ENCODE measurements at regions not wholly inside any gene's neighbourhood (a gene's known extent, or its start where the extent isn't known, plus 50 kb on each side); places are given as distances from the start of the nearest gene placed in this dataset.

DNA sequence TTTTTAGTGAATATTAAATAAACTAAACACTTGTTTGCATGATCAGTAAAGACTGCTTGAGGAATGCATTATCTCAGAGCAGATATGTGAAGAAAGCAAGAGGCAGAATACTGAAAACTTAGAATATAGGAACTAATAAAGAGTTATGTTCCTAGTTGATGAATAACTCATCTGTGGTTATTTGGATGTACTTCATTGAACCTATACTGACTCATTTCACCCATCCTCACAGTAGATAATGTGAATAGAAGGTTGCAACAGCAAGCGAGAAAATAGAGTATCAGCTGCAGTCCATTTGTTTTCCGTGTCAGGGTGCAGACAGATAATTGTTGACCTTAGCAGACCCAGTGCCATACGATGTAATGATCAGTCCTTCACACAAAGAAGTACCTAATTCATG is 945.7 kb upstream of the LRRTM1 start:
- no peaks in the 10 kb centered on the region for H3K9me3 Mint-ChIP-seq
- no peaks in the 10 kb centered on the region for H3K27me3 Mint-ChIP-seq
- no peak overlapping the region for H3K4me3 Mint-ChIP-seq
- no peaks in the 10 kb centered on the region for H3K36me3 Mint-ChIP-seq
- TF ChIP-seq, protein P1, sequence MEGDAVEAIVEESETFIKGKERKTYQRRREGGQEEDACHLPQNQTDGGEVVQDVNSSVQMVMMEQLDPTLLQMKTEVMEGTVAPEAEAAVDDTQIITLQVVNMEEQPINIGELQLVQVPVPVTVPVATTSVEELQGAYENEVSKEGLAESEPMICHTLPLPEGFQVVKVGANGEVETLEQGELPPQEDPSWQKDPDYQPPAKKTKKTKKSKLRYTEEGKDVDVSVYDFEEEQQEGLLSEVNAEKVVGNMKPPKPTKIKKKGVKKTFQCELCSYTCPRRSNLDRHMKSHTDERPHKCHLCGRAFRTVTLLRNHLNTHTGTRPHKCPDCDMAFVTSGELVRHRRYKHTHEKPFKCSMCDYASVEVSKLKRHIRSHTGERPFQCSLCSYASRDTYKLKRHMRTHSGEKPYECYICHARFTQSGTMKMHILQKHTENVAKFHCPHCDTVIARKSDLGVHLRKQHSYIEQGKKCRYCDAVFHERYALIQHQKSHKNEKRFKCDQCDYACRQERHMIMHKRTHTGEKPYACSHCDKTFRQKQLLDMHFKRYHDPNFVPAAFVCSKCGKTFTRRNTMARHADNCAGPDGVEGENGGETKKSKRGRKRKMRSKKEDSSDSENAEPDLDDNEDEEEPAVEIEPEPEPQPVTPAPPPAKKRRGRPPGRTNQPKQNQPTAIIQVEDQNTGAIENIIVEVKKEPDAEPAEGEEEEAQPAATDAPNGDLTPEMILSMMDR (conservative IDR thresholded peaks at IDR 0.05) = no peak
- H3K27ac Mint-ChIP-seq = no peak overlapping the region
- H3K4me1 Mint-ChIP-seq (ENCODE audit: unreplicated experiment) = peaks cover 5% of the 10 kb centered on the region
- no peak for DNase-seq (ENCODE audit: extremely low spot score, unreplicated experiment)

GRCh38 chr2:81249152-81249551 is 944.6 kb upstream of the LRRTM1 start:
- DNase-seq (ENCODE audit: extremely low spot score, unreplicated experiment) = no peak
- no peak overlapping the region for H3K4me3 Mint-ChIP-seq
- no peaks in the 10 kb centered on the region for H3K9me3 Mint-ChIP-seq
- no peak overlapping the region for H3K27ac Mint-ChIP-seq
- TF ChIP-seq, protein P1 (conservative IDR thresholded peaks at IDR 0.05) = no peak
- no peaks in the 10 kb centered on the region for H3K27me3 Mint-ChIP-seq
- peaks cover 5% of the 10 kb centered on the region for H3K4me1 Mint-ChIP-seq (ENCODE audit: unreplicated experiment)
- no peaks in the 10 kb centered on the region for H3K36me3 Mint-ChIP-seq

DNA sequence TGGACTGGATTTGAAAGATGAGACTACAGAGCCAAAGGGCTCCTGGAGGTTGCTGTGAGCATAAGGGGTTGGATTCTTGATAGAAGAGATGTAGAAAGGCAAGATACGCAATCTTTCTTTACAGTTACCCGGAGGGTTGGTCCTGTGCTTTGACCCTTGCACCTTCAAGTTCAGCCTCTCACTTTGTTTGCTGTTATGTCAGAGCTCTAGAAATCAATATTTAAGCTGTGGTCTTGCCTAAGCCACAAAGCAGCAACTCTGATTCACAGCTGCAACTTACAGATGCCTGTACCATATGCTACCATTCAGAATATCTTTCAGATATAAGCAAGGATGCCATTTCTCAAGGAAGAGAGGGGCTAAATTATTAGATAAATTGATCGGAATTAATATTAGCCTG is 943.1 kb upstream of the LRRTM1 start:
- Mint-ChIP-seq H3K27ac (no peak overlapping the region), H3K36me3 (no peaks in the 10 kb centered on the region), H3K9me3 (no peaks in the 10 kb centered on the region), H3K27me3 (no peaks in the 10 kb centered on the region), H3K4me1 (ENCODE audit: unreplicated experiment) (peaks cover 5% of the 10 kb centered on the region), H3K4me3 (no peak overlapping the region)
- TF ChIP-seq, protein P1 (conservative IDR thresholded peaks at IDR 0.05) = no peak
- DNase-seq (ENCODE audit: extremely low spot score, unreplicated experiment) = no peak

GRCh38 chr2:81242501-81242900 is 937.9 kb upstream of the LRRTM1 start:
- Mint-ChIP-seq H3K9me3 (no peaks in the 10 kb centered on the region), H3K36me3 (no peaks in the 10 kb centered on the region), H3K27ac (no peak overlapping the region), H3K27me3 (no peaks in the 10 kb centered on the region), H3K4me3 (no peak overlapping the region), H3K4me1 (ENCODE audit: unreplicated experiment) (peaks cover 6% of the 10 kb centered on the region)
- DNase-seq (ENCODE audit: extremely low spot score, unreplicated experiment) = no peak
- TF ChIP-seq, protein P1 (conservative IDR thresholded peaks at IDR 0.05) = no peak

DNA sequence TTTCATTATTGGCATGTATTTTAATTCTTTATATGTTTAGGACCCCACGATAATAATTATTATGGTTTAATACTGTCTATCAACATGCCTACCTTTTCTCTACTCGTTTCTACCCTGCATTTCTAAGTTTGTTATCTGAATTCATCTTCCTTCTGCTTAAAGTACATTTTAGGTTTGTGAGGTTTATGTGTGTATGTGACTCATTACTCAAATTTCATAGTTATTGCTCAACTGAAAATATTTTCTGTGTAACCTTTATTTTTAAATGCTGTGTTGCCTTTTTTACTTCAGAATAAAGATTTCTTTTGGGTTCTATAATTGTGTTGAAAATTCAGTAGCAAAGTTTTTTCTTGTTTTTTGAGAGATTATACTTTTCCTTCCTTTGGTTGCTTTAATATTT is 933.9 kb upstream of the LRRTM1 start:
- no peak overlapping the region for H3K4me3 Mint-ChIP-seq
- no peaks in the 10 kb centered on the region for H3K9me3 Mint-ChIP-seq
- peaks cover 3% of the 10 kb centered on the region for H3K4me1 Mint-ChIP-seq (ENCODE audit: unreplicated experiment)
- H3K27ac Mint-ChIP-seq = no peak overlapping the region
- TF ChIP-seq, protein P1 (conservative IDR thresholded peaks at IDR 0.05) = no peak
- DNase-seq (ENCODE audit: extremely low spot score, unreplicated experiment) = no peak
- H3K27me3 Mint-ChIP-seq = no peaks in the 10 kb centered on the region
- no peaks in the 10 kb centered on the region for H3K36me3 Mint-ChIP-seq

DNA sequence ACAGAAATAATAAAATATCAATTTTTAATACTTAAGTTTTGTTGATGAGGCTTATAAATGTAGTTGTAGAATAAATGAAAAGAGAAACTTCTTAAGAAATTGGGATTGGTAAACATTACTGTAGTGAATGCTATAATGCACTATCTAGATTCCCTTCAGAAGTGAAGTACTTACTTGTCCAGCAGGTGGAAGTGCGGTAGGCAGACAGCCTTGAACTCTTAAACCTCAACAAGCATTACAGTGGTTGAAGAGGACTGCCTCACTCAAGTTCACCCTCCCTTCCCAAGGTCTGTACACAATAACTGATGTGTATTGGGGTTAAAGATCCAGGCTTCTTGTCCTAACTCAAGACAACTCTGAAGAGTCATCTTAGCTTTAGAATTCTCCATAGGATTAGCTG is 931.0 kb upstream of the LRRTM1 start:
- Mint-ChIP-seq H3K27ac (no peak overlapping the region), H3K9me3 (no peaks in the 10 kb centered on the region), H3K4me1 (ENCODE audit: unreplicated experiment) (no peaks in the 10 kb centered on the region), H3K36me3 (no peaks in the 10 kb centered on the region), H3K4me3 (no peak overlapping the region), H3K27me3 (no peaks in the 10 kb centered on the region)
- TF ChIP-seq, protein P1 (conservative IDR thresholded peaks at IDR 0.05) = no peak
- no peak for DNase-seq (ENCODE audit: extremely low spot score, unreplicated experiment)
